ENCODE measurements at regions not wholly inside any gene's neighbourhood (a gene's known extent, or its start where the extent isn't known, plus 50 kb on each side); places are given as distances from the start of the nearest gene placed in this dataset.

DNA sequence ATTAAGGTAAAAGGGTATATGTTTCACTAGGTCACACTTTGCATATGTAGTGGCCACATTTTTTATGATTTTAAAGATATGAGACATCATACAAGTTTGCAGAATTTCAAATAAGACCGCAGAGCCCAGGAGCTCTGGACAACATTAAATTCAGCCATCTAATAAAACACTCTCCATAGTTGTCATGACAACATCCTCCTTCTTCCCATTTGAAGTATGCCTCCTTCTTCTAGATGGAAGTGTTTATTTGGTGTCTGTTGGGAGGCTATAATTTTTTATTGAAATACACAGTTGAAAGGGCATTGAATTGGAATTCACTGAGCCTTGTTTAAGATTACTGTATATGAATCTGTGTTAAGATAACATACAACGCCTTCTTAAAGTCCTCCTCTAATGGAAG, 467.3 kb downstream of the CMPK2 start:
- TF ChIP-seq, protein P1, sequence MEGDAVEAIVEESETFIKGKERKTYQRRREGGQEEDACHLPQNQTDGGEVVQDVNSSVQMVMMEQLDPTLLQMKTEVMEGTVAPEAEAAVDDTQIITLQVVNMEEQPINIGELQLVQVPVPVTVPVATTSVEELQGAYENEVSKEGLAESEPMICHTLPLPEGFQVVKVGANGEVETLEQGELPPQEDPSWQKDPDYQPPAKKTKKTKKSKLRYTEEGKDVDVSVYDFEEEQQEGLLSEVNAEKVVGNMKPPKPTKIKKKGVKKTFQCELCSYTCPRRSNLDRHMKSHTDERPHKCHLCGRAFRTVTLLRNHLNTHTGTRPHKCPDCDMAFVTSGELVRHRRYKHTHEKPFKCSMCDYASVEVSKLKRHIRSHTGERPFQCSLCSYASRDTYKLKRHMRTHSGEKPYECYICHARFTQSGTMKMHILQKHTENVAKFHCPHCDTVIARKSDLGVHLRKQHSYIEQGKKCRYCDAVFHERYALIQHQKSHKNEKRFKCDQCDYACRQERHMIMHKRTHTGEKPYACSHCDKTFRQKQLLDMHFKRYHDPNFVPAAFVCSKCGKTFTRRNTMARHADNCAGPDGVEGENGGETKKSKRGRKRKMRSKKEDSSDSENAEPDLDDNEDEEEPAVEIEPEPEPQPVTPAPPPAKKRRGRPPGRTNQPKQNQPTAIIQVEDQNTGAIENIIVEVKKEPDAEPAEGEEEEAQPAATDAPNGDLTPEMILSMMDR (IDR thresholded peaks at IDR 0.05), result no peak
- TF ChIP-seq POLR2A (IDR thresholded peaks at IDR 0.05), result no peak

Measured in right lobe of liver (tissue), 4 donors.